Neural progenitor cell (in vitro differentiated cells): ENCODE measurements at regions not wholly inside any gene's neighbourhood (a gene's known extent, or its start where the extent isn't known, plus 50 kb on each side); places are given as distances from the start of the nearest gene placed in this dataset.

Experiments
- EZH2 ChIP-seq: fragments of 200-600 bp; sonication (generic); IDR thresholded peaks from 2 replicates; pipeline ENCODE4 v1.6.1; 2017; ENCODE audit warnings: antibody characterized with exemption, mild to moderate bottlenecking, moderate library complexity
- TF ChIP-seq, protein P1 (sequence below): fragments of 200-600 bp; sonication (generic); IDR thresholded peaks from 2 replicates; pipeline ENCODE4 v1.5.1; 2017; ENCODE audit warnings: antibody characterized with exemption, mild to moderate bottlenecking

DNA sequence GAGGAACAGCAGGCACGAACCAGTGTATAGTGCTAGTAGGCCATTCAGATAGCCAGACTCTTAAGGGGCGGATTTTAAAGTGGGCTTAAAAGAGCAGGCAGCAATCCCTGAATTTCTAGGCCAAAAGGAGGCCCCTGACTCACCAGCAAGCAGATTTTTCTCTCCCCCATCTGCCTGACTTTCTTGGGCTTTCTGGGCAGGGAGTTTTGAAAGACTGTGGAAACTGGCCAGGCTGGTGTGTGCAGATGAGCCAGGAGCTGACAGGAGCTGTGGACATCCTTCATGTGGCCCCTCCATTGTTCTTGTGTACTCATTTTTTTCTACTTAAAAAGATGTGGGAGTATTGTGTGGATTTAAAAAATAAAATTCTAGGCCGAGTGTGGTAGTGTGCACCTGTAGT, 59.0 kb downstream of the GLI2 start:
- TF ChIP-seq, protein P1, sequence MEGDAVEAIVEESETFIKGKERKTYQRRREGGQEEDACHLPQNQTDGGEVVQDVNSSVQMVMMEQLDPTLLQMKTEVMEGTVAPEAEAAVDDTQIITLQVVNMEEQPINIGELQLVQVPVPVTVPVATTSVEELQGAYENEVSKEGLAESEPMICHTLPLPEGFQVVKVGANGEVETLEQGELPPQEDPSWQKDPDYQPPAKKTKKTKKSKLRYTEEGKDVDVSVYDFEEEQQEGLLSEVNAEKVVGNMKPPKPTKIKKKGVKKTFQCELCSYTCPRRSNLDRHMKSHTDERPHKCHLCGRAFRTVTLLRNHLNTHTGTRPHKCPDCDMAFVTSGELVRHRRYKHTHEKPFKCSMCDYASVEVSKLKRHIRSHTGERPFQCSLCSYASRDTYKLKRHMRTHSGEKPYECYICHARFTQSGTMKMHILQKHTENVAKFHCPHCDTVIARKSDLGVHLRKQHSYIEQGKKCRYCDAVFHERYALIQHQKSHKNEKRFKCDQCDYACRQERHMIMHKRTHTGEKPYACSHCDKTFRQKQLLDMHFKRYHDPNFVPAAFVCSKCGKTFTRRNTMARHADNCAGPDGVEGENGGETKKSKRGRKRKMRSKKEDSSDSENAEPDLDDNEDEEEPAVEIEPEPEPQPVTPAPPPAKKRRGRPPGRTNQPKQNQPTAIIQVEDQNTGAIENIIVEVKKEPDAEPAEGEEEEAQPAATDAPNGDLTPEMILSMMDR = no peak
- TF ChIP-seq EZH2 = no peak
